B cell (primary cell): ENCODE measurements at regions not wholly inside any gene's neighbourhood (a gene's known extent, or its start where the extent isn't known, plus 50 kb on each side); places are given as distances from the start of the nearest gene placed in this dataset.

Experiments
- CTCF ChIP-seq: fragments of 200-600 bp; IDR thresholded peaks from one replicate; pipeline ENCODE4 v1.8.0; 2022; ENCODE audit warnings: antibody characterized with exemption, mild to moderate bottlenecking
- EZH2 ChIP-seq: IDR thresholded peaks from 2 replicates; pipeline ENCODE4 v1.6.1; 2012; ENCODE audit warnings: borderline replicate concordance, low read depth, mild to moderate bottlenecking, moderate library complexity, low read length; ENCODE audit not compliant: insufficient read depth, poor library complexity, severe bottlenecking

GRCh38 chr15:70278644-70279043, 180.9 kb upstream of the TLE3 start:
- TF ChIP-seq CTCF (no peak), EZH2 (no peak)
